ENCODE measurements at regions not wholly inside any gene's neighbourhood (a gene's known extent, or its start where the extent isn't known, plus 50 kb on each side); places are given as distances from the start of the nearest gene placed in this dataset.
"Not testable (repeated sequence)": the region's sequence is repeated elsewhere in the genome, so short reads cannot be mapped to it uniquely, and the experiment has no call there.

GRCh38 chr4:173475751-173476150 is 54.3 kb downstream of the HAND2 start:
- DNase-seq: no peak

GRCh38 chr4:173469622-173470021 is 60.4 kb downstream of the HAND2 start:
- DNase-seq: no peak

GRCh38 chr4:173468314-173468713 is 61.7 kb downstream of the HAND2 start:
- no peak for DNase-seq

GRCh38 chr4:173466101-173466500 is 63.9 kb downstream of the HAND2 start:
- peak; percentile 48 for DNase-seq

- DNase-seq: no peak
Measured at GRCh38 chr4:173464481-173464880, 65.5 kb downstream of the HAND2 start.

- no peak for DNase-seq
Measured at GRCh38 chr4:173463816-173464215, 64.9 kb upstream of the SCRG1 start.

- peak; percentile 34 for DNase-seq
Measured at GRCh38 chr4:173461170-173461569, 62.3 kb upstream of the SCRG1 start.

- no peak for DNase-seq
Measured at GRCh38 chr4:173459857-173460256, 60.9 kb upstream of the SCRG1 start.

GRCh38 chr4:173457893-173458292 is 59.0 kb upstream of the SCRG1 start:
- no peak for DNase-seq

GRCh38 chr4:173451435-173451834 is 52.5 kb upstream of the SCRG1 start:
- not testable (repeated sequence) for DNase-seq

- no peak for DNase-seq
Measured at GRCh38 chr4:173450281-173450680, 51.4 kb upstream of the SCRG1 start.

- DNase-seq: no peak
Measured at GRCh38 chr4:173449380-173449717, 50.4 kb upstream of the SCRG1 start.

- peak; percentile 75 for DNase-seq
Measured at GRCh38 chr4:173448608-173449379, 49.9 kb upstream of the SCRG1 start.
